ENCODE measurements at regions not wholly inside any gene's neighbourhood (a gene's known extent, or its start where the extent isn't known, plus 50 kb on each side); places are given as distances from the start of the nearest gene placed in this dataset.

DNA sequence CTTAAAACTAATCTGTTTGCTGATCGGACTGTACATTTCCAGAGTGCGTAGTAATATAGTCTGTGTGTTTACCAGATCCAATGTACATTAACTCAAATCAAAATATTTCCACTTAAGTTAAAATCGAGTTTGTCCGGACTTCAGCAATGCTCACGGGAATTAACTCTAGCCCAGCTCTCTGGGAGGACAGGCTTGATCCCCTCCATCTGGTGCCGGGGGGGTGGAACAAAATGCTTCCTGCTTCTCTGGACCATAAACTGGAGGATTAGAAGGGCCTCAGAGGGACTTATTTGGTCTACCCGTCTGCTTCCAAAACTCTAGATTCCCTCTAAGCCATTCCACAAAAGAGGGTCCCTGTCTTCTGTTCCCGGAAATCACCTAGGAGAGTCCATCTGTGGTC lies 511.2 kb downstream of the BUD13 start:
- no TSS peak for BruUV-seq (replicated peaks)
- H3K9ac ChIP-seq (ENCODE audit: insufficient read depth, low read depth, low read length), result no peak overlapping the region
- H3K4me3 ChIP-seq (replicated peaks in 1 of 3; ENCODE audit: insufficient read depth in 1 of 3, low read depth in 2 of 3, low read length in 3 of 3), result no peak overlapping the region
- in situ Hi-C loops (cut with HindIII; ENCODE audit: extremely low pct_ligation_motif_present, low pct_unique_long_range_greater_than_20kb), result no loop called here
- no peak overlapping the region for H3K27ac ChIP-seq (ENCODE audit: extremely low read length, insufficient read depth, low read length)
- H3K4me1 ChIP-seq (ENCODE audit: insufficient read depth, low read length), result no peaks in the 10 kb centered on the region
- intact Hi-C loops (cut with micrococcal nuclease; ENCODE audit: unreplicated experiment), result no loop called here
- POLR2A ChIA-PET, result no interaction called here
- WGBS (ENCODE audit: low lambda C conversion rate), result 70% methylated on average over 7 of the region's 8 CpGs
- no peak for TF ChIP-seq ZSCAN31 (CRISPR knock-in tag; IDR thresholded peaks at IDR 0.05; ENCODE audit: low read depth)
- no peak for TF ChIP-seq DPF2 (CRISPR knock-in tag; IDR thresholded peaks at IDR 0.05; ENCODE audit: borderline replicate concordance, low read depth)
- TF ChIP-seq, protein P1, sequence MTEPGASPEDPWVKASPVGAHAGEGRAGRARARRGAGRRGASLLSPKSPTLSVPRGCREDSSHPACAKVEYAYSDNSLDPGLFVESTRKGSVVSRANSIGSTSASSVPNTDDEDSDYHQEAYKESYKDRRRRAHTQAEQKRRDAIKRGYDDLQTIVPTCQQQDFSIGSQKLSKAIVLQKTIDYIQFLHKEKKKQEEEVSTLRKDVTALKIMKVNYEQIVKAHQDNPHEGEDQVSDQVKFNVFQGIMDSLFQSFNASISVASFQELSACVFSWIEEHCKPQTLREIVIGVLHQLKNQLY (CRISPR knock-in tag; IDR thresholded peaks at IDR 0.05), result no peak
- no peak for TF ChIP-seq POLR2AphosphoS5 (IDR thresholded peaks at IDR 0.05; ENCODE audit: low read depth, low read length)
- no peak for TF ChIP-seq ZFYVE20 (CRISPR knock-in tag; IDR thresholded peaks at IDR 0.05; ENCODE audit: borderline replicate concordance, low read depth)
- TF ChIP-seq ETV5 (CRISPR knock-in tag; IDR thresholded peaks at IDR 0.05; ENCODE audit: borderline replicate concordance), result no peak
- TF ChIP-seq, protein P2, sequence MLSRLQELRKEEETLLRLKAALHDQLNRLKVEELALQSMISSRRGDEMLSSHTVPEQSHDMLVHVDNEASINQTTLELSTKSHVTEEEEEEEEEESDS (CRISPR knock-in tag; IDR thresholded peaks at IDR 0.05; ENCODE audit: borderline replicate concordance), result no peak
- no peak for TF ChIP-seq ZNF816 (CRISPR knock-in tag; IDR thresholded peaks at IDR 0.05; ENCODE audit: borderline replicate concordance)
- no peak for TF ChIP-seq ZNF773 (CRISPR knock-in tag; IDR thresholded peaks at IDR 0.05; ENCODE audit: borderline replicate concordance)
- TF ChIP-seq ZNF639 (CRISPR knock-in tag; conservative IDR thresholded peaks at IDR 0.05), result no peak
- TF ChIP-seq ZNF768 (CRISPR knock-in tag; IDR thresholded peaks at IDR 0.05), result no peak
- no peak for TF ChIP-seq ZBTB39 (CRISPR knock-in tag; IDR thresholded peaks at IDR 0.05)
- no peak for TF ChIP-seq MED13 (CRISPR knock-in tag; IDR thresholded peaks at IDR 0.05)
- no peak for TF ChIP-seq ESRRA (CRISPR knock-in tag; IDR thresholded peaks at IDR 0.05; ENCODE audit: low read depth)
- TF ChIP-seq RFXAP (CRISPR knock-in tag; IDR thresholded peaks at IDR 0.05; ENCODE audit: borderline replicate concordance), result no peak
- TF ChIP-seq HMG20A (CRISPR knock-in tag; IDR thresholded peaks at IDR 0.05; ENCODE audit: borderline replicate concordance), result no peak
- TF ChIP-seq ZNF367 (CRISPR knock-in tag; IDR thresholded peaks at IDR 0.05; ENCODE audit: borderline replicate concordance), result no peak
- TF ChIP-seq, protein P3, sequence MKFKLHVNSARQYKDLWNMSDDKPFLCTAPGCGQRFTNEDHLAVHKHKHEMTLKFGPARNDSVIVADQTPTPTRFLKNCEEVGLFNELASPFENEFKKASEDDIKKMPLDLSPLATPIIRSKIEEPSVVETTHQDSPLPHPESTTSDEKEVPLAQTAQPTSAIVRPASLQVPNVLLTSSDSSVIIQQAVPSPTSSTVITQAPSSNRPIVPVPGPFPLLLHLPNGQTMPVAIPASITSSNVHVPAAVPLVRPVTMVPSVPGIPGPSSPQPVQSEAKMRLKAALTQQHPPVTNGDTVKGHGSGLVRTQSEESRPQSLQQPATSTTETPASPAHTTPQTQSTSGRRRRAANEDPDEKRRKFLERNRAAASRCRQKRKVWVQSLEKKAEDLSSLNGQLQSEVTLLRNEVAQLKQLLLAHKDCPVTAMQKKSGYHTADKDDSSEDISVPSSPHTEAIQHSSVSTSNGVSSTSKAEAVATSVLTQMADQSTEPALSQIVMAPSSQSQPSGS (CRISPR knock-in tag; IDR thresholded peaks at IDR 0.05), result no peak
- TF ChIP-seq HBP1 (CRISPR knock-in tag; IDR thresholded peaks at IDR 0.05; ENCODE audit: low read depth), result no peak
- no peaks in the 10 kb centered on the region for H3K79me2 ChIP-seq (ENCODE audit: insufficient read depth, low read length)
- H3K4me2 ChIP-seq (ENCODE audit: low read depth, low read length), result no peak overlapping the region
- no peaks in the 10 kb centered on the region for H3K9me3 ChIP-seq (ENCODE audit: low read length)
- H3K27me3 ChIP-seq (ENCODE audit: control insufficient read depth in 1 of 2, insufficient read depth in 2 of 2, low read length in 2 of 2), result peaks cover 0 to 8% of the 10 kb centered on the region in 2 experiments; a peak in 2 of 5 replicates
- no peak for DNase-seq (ENCODE audit: low spot score)
- no peaks in the 10 kb centered on the region for H4K20me1 ChIP-seq (ENCODE audit: insufficient read depth, low read length)
- no peak for ATAC-seq
- H3K36me3 ChIP-seq (replicated peaks in 1 of 2; ENCODE audit: control insufficient read depth in 1 of 2, insufficient read depth in 2 of 2, low read length in 2 of 2), result no peaks in the 10 kb centered on the region
- FAIRE-seq, result no peak
- H2AFZ ChIP-seq (ENCODE audit: low read length), result no peak overlapping the region
- CTCF ChIA-PET (ENCODE audit: low intra/inter-chr PET ratio, low total read pairs), result no interaction called here

Data from HepG2 (cell line).